DND-41 (cell line): ENCODE measurements at regions not wholly inside any gene's neighbourhood (a gene's known extent, or its start where the extent isn't known, plus 50 kb on each side); places are given as distances from the start of the nearest gene placed in this dataset.

Experiments
- EZH2 ChIP-seq: IDR thresholded peaks from 3 replicates; pipeline ENCODE4 v1.6.1; 2012; ENCODE audit warnings: borderline replicate concordance, low read depth, mild to moderate bottlenecking, moderate library complexity, low read length, inconsistent platforms; ENCODE audit not compliant: severe bottlenecking
- TF ChIP-seq, protein P1 (sequence below): IDR thresholded peaks from 2 replicates; pipeline ENCODE4 v1.5.1; 2012; ENCODE audit warnings: borderline replicate concordance, low read length, moderate library complexity, mild to moderate bottlenecking; ENCODE audit not compliant: poor library complexity, severe bottlenecking; ENCODE audit errors: extremely low read depth

DNA sequence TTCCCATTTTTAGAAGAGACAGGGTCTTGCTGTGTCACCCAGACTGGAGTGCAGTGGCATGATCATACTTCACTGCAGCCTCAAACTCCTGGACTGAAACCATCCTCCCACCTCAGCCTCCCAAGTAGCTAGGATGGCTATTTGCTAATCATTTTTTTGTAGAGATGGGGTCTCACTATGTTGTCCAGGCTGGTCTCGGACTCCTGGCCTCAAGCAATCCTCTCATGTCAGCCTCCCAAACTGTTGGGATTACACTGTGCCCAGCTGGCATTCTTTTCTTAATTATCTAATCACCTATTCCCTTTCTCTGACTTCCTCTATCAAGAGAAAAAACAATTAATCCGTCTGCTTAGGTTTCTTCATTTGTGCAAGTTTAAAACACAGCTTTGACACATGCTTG lies 172.5 kb upstream of the TRIM24 start:
- TF ChIP-seq, protein P1, sequence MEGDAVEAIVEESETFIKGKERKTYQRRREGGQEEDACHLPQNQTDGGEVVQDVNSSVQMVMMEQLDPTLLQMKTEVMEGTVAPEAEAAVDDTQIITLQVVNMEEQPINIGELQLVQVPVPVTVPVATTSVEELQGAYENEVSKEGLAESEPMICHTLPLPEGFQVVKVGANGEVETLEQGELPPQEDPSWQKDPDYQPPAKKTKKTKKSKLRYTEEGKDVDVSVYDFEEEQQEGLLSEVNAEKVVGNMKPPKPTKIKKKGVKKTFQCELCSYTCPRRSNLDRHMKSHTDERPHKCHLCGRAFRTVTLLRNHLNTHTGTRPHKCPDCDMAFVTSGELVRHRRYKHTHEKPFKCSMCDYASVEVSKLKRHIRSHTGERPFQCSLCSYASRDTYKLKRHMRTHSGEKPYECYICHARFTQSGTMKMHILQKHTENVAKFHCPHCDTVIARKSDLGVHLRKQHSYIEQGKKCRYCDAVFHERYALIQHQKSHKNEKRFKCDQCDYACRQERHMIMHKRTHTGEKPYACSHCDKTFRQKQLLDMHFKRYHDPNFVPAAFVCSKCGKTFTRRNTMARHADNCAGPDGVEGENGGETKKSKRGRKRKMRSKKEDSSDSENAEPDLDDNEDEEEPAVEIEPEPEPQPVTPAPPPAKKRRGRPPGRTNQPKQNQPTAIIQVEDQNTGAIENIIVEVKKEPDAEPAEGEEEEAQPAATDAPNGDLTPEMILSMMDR: no peak
- no peak for TF ChIP-seq EZH2
